ENCODE measurements at regions not wholly inside any gene's neighbourhood (a gene's known extent, or its start where the extent isn't known, plus 50 kb on each side); places are given as distances from the start of the nearest gene placed in this dataset.

DNA sequence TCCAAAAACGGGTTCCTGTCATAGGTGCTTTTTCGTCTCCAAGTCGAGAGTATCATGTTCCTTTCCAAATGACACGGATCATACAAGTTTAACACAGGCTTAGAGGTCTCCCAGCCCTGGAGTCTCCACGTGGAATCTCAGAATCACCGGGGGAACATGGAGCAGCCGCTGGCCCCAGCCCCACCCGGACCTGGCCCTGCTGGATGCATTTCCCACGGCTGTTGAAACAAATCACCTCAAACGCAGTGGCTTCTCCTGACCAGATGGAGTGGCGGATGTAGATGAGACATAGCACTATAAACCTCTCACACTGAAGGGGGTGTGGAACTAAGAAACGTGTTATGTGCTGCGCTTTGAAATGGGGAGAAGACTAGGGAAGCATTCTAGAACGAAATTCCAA is 70.0 kb upstream of the FRMD1 start:
- no peak for DNase-seq
- ATAC-seq = no peak
- Histone ChIP-seq H3K27me3 (no peaks in the 10 kb centered on the region), H3K36me3 (replicated peaks in 1 of 2; ENCODE audit: insufficient read depth in 1 of 2, low read depth in 2 of 2) (no peaks in the 10 kb centered on the region), H3K9me3 (no peaks in the 10 kb centered on the region), H3K4me3 (no peak overlapping the region), H3K4me1 (peaks cover 5% of the 10 kb centered on the region), H3K27ac (no peak overlapping the region)
- no peak for TF ChIP-seq POLR2A (IDR thresholded peaks at IDR 0.05)
- TF ChIP-seq, protein P1, sequence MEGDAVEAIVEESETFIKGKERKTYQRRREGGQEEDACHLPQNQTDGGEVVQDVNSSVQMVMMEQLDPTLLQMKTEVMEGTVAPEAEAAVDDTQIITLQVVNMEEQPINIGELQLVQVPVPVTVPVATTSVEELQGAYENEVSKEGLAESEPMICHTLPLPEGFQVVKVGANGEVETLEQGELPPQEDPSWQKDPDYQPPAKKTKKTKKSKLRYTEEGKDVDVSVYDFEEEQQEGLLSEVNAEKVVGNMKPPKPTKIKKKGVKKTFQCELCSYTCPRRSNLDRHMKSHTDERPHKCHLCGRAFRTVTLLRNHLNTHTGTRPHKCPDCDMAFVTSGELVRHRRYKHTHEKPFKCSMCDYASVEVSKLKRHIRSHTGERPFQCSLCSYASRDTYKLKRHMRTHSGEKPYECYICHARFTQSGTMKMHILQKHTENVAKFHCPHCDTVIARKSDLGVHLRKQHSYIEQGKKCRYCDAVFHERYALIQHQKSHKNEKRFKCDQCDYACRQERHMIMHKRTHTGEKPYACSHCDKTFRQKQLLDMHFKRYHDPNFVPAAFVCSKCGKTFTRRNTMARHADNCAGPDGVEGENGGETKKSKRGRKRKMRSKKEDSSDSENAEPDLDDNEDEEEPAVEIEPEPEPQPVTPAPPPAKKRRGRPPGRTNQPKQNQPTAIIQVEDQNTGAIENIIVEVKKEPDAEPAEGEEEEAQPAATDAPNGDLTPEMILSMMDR (IDR thresholded peaks at IDR 0.05) = no peak
- intact Hi-C loops (cut with DNase I) = no loop called here
- 41 to 45% methylated on average over 14 of the region's 14 CpGs for WGBS, 2 donors

GRCh38 chr6:168148231-168148849 is 69.3 kb upstream of the FRMD1 start:
- 63 to 69% methylated on average over 14 of the region's 14 CpGs for WGBS, 2 donors
- Histone ChIP-seq H3K9me3 (no peaks in the 10 kb centered on the region), H3K27me3 (no peaks in the 10 kb centered on the region), H3K4me1 (peaks cover 5% of the 10 kb centered on the region), H3K36me3 (replicated peaks in 1 of 2; ENCODE audit: insufficient read depth in 1 of 2, low read depth in 2 of 2) (no peaks in the 10 kb centered on the region), H3K27ac (no peak overlapping the region), H3K4me3 (no peak overlapping the region)
- DNase-seq (no peak), ATAC-seq (no peak)
- TF ChIP-seq POLR2A (IDR thresholded peaks at IDR 0.05) = no peak
- TF ChIP-seq, protein P1 (IDR thresholded peaks at IDR 0.05) = no peak
- intact Hi-C loops (cut with DNase I) = no loop called here

GRCh38 chr6:168147205-168147738 is 68.3 kb upstream of the FRMD1 start:
- no peak overlapping the region for H3K27ac ChIP-seq
- no peaks in the 10 kb centered on the region for H3K27me3 ChIP-seq
- no peaks in the 10 kb centered on the region for H3K9me3 ChIP-seq
- H3K4me1 ChIP-seq = peaks cover 5% of the 10 kb centered on the region
- H3K36me3 ChIP-seq (replicated peaks in 1 of 2; ENCODE audit: insufficient read depth in 1 of 2, low read depth in 2 of 2) = no peaks in the 10 kb centered on the region
- ATAC-seq = no peak
- no peak for DNase-seq
- H3K4me3 ChIP-seq = no peak overlapping the region
- intact Hi-C loops (cut with DNase I) = no loop called here
- TF ChIP-seq POLR2A (IDR thresholded peaks at IDR 0.05) = no peak
- TF ChIP-seq, protein P1 (IDR thresholded peaks at IDR 0.05) = no peak
- 58 to 66% methylated on average over 4 of the region's 4 CpGs for WGBS, 2 donors

DNA sequence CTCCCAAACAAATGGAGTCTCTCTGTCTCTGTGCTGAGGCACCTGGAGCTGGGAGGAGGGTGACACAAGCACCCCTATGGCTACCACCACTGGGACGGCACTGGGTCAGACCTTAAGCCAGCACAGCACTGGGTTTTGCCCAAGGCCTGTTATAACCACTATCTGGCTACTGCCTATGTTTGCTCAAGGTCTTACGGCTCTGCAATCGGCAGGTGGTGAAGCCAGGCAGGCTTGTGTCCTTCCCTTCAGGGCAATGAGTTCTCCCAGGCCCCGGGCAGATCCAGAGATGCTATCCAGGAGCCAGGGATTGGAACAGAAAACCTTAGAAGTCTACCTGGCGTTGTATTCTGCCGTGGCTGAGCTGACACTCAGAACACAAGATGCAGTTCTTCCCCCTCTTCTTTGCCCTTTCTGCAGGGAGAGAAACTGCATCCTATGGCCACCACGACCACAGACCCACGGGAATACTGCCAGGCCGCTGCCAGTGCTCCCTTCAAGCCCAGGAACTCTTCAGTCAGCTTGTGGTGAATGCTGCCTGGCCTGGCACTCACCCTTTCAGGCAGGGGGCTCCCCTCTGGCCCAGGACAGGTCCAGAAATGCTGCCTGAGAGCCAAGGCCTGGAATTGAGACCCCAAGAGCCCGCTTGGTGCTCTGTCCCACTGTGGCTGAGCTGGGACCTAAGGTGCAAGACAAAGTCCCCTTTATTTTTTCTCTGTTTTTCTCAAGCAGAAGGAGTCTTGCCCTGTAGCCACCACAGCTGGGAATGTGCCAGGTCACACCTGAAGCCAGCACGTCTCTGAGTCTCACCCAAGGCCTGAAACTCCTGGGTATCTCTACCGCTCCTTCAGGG is 67.0 kb upstream of the FRMD1 start:
- ATAC-seq (no peak), DNase-seq (no peak)
- H3K4me3 ChIP-seq = no peak overlapping the region
- WGBS, 2 donors = 67 to 89% methylated on average over 8 to 12 of the region's 12 CpGs
- no peak overlapping the region for H3K27ac ChIP-seq
- H3K4me1 ChIP-seq = peaks cover 3% of the 10 kb centered on the region
- H3K27me3 ChIP-seq = no peaks in the 10 kb centered on the region
- no peaks in the 10 kb centered on the region for H3K36me3 ChIP-seq (replicated peaks in 1 of 2; ENCODE audit: insufficient read depth in 1 of 2, low read depth in 2 of 2)
- intact Hi-C loops (cut with DNase I) = no loop called here
- H3K9me3 ChIP-seq = no peaks in the 10 kb centered on the region
- no peak for TF ChIP-seq POLR2A (IDR thresholded peaks at IDR 0.05)
- TF ChIP-seq, protein P1 (IDR thresholded peaks at IDR 0.05) = no peak

Measured in body of pancreas (tissue), 4 donors.